HG03025 (cell line): ENCODE measurements at regions not wholly inside any gene's neighbourhood (a gene's known extent, or its start where the extent isn't known, plus 50 kb on each side); places are given as distances from the start of the nearest gene placed in this dataset.
A peak's percentile ranks its signal among the peaks of the same experiment; 100 is the strongest.

Experiments
- ATAC-seq: cut with Tn5 transposase; IDR thresholded peaks from one replicate; pipeline ENCODE4 v1.9.1; 2021; ENCODE audit warnings: mild to moderate bottlenecking, moderate library complexity; ENCODE audit not compliant: unreplicated experiment, low FRiP score

DNA sequence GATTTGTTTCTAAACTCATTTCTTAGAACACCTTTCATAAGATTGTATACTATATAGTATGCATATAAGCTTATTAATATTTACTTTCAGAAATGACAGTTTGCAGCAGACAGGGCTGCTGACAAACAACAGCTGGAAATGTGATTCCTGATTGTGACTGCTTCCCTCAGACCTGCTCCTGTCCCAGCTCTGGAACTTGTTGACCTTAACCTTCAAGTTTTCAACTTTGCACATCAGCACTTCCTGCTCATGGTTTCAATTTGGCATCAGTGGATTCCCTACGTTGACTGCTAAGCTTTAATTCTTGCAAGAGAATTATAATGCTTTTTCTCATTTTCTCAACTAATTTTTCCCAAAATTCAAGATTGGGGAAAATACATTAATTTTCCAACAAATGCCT is 459.2 kb upstream of the ACVR2A start:
- no peak for ATAC-seq

DNA sequence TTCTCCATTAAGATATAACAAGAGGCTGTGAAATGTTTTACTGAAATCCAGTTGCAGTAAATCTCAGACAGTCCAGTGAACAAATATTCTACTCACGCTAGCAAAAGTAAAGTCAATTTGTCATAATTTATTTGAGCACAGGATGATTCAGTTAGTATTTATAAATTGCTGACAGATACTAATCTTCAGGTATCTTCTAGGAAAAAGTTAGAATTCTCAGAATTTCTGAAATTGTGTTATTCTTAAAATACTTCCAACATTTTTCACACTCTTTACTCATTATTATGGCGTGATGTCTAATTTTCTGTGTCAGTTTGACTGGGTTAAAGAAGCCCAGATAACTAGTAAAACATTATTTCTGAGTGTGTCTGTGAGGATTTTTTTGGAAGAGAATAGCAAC is 460.2 kb upstream of the ACVR2A start:
- ATAC-seq = no peak

DNA sequence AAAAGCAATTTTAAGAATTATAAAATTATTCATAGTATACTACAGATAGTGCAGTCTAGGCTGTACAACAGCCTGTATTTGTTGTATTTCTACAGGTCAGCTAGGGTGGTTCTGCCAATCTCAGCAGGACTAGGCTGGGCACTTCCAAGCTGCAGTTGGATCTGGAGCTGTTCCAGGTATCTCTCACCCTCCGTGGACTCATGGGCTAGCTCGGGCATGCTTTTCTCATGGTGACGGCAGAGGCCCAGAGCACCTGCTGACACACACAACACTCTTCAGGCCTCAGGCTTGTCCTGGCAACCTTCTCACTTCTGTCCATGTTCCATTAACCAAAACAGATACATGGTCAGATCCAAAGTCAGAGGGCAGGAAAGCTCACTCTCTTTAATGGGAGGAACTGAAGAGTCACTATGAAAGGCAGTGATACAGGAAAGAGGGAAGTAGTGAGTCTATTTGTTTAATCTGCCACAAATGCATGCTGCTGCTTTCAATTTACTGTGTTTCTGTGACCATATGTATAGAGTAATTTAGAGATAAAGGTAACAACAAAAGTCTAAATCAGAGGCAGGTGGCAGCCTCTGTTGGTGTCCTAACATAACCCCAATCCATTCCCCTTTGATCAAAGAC is 462.4 kb upstream of the ACVR2A start:
- no peak for ATAC-seq

DNA sequence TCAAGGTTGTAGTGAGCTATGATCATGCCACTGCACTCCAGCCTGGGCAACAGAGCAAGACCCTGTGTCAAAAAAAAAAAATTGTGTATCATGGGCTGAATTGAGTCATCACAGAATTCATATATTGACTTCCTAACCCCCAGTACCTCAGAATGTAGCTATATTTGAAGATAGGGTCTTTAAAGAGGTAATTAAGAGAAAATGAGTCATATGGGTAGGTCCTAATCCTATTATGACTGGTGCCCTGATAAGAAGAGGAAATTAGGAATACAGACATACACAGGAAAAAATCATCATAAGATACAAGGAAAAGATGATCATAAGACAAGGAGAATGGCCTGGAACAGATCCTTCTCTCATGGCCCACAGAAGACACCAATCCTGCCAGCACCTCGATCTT is 466.4 kb upstream of the ACVR2A start:
- no peak for ATAC-seq

DNA sequence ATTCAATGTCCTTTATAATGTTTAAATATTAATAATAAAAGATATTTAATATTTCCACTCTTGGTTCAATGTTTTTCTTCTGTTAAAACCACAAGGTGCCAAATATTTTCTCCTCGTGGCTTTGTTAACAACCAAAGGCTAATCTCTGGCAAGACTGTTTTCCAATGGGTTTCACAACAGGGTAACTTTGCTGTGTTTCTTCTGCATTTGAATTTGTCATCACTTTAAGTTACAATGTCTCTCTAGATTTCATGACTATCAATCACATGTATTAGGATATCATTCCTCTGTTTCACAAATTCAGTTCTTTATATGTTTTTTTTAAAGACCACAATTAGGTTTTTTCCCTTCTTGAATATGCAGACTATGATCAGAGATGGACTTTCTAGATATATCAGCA is 469.8 kb upstream of the ACVR2A start:
- ATAC-seq = no peak

DNA sequence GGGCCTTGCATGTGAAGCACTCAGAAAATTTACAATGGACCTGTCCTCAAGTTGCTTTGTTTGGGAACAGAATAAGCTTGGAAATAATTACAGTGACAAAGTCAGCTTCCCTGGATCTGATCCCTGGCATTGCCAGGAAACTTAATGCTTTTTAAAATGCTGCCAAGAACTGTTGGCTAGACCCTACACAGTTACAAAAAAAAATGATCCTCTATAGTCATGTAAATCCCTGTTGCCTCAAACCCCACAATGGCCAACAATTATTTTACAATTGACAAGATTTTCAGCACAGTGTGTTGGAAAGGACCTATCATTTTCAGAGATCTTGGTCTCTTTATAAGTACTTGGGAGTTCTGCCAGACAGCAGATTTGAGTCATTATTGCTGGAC is 470.4 kb upstream of the ACVR2A start:
- ATAC-seq = no peak

DNA sequence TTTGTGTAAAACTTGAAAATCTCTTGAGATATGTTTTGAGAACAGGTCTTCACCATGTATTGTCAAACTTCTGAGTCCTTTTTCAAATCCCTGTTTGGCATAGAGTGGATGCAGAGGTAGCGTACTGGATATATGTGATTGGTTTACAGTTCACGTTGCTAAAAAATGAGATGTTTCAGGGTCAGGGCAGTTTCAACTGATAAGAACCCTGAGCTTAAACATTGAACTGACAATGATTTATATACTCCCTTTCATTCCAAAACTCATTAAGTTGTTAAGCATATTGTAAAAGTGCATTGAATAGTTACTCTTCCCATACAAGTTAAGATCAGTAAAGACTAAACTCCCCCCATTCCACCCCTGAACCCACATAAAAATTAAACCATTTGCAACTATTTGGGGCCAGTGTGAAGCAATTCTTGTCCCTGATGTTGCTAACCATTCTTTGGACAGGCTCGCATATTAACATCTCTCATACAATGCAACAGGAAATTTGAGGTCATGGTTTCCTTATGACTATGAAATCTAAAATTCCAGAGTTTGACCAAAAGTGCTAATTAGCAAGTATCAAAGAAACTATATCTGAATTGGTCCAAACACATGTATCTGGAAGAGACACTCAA is 470.9 kb upstream of the ACVR2A start:
- ATAC-seq = no peak

DNA sequence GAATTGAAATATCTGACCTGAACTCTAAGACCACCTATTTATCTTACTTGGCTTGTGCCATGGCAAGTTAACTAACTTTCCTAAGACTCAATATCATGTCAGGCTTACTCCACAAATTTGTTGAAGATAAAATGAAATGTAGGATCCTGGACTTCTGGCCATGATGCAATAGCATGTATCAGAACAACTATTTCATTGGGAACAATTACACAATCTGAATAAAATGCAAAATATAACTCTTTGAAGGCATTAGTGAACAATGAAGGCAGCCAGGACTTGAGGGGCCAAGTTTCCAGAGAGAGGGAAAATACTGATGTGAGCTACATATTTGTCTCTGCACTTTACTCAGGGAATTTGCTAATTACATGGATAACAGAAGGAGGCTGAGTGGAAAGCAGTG is 476.5 kb upstream of the ACVR2A start:
- ATAC-seq = no peak

DNA sequence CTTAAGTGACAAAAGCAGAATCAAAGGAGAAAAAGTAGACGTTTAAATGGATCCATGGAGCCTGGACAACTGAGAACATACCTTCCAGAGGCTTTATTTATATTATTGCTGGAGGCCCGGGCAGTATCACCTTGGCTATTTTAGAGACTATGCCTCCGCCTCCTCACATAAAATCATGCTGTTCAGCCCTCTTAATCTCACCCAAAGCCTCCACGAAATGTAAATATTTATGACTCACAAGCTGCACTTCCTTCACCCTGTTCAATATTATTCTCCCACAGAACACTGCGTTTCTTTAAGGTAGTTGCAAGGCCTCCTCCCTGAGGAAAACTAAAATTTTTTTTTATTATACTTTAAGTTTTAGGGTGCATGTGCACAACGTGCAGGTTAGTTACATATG is 478.6 kb upstream of the ACVR2A start:
- ATAC-seq = no peak

DNA sequence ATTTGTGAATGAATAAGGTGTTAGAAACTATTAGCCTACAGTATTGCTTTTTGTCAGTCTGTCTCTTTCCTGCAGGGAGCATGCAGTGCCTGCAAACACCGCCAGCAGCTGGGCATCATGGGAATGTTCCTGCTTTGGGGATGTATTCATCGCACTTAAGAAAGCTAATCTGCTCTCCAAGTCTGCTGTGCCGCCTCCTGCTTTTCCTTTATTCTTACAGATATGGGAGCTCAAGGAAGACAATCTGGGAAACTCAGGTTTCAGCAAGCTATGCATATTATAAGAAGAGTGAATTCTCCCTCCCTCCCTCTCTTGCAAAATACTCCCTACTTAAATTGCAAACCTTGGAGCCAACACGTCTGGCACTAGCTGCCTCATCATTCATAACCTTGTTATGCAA is 479.2 kb upstream of the ACVR2A start:
- no peak for ATAC-seq

DNA sequence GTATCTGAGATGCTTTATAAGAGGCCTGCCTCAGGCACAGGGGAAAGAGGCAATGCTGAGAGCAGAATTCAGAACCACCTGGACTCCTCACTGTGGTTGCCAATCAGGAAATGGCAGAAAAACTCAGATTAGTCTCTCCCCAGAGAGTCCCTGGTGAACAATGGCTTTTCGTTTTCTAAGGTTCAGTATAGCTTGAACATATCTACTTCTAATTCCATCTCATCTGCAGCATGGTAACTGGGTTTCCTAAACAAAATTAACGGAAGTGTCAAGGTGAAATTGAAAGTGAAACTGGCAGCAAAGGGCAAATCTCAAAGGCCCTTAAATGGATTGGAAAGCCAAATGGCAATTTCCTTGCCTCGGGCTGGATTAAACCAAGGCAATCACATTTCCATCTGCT is 480.2 kb upstream of the ACVR2A start:
- no peak for ATAC-seq

DNA sequence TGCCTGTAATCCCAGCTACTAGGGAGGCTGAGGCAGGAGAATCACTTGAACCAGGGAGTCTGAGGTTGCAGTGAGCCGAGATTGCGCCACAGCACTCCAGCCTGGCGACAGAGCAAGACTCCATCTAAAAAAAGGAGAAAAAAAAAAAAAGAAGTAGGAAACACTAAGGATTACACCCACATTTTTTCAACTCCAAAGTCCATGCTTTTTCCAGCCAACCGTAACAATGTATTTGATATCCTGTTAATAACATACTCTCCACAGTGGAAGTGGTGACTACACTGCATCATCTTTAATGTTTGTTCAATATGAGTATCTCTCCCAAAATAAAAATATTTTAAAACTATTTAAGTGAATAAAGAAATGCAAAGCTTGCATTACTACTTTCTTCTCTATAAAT is 481.6 kb upstream of the ACVR2A start:
- ATAC-seq = no peak

DNA sequence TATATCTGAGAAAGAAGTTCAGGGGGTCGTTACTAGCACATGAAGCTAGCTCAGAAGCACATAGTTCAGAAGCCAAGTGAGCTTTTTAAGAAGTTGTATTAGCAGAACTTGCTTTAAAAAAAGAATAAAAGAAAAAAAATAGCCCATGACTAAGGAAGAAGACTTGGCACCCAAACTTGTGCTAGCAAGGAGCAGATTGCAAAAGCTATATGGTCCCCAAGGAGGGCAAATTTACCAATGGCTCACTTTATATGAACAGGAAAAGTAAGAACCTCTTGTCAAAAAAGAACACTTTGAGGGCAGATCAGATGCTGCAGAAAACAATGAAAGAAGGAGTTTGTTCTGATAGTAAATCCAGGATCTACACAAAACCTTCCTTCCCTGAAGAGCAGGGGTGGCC is 486.5 kb upstream of the ACVR2A start:
- ATAC-seq = no peak

DNA sequence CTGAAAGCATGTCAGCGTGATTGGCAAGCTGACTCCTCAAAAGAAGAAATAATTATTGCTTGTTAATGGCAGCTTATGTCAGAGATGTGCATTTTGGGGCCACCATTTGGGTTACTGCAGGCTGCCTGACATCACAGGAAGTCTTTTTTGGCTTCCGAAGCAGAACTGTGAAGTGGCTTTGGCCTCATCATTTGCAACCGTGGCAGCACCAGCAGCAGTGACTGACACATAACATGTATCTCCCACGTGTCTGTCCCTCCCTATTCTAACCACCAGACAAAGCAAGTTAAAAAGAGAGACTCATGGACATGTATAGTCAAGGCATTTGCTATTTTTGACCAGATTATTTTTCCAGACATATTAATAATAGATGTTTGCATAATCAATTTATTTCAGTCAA is 488.7 kb upstream of the ACVR2A start:
- peak; percentile 45 for ATAC-seq

DNA sequence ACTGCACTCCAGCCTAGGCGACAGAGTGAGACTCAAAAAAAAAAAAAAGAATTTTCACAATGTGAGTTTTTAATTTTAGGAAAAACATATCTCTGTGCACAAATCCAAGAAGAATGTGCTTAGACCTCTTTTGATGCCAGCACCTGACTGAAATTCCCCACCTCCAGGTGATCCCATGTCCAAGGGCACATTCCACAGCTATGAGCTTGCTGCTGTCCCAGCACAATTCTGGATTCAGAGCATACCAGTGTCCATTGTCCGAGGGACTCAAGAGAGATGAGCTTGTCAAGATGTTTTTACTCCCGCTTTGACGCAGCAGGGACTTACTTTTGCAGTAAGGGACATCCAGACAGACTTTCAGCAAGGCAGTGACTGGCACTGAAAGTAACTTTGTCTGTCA is 489.1 kb upstream of the ACVR2A start:
- ATAC-seq = no peak

DNA sequence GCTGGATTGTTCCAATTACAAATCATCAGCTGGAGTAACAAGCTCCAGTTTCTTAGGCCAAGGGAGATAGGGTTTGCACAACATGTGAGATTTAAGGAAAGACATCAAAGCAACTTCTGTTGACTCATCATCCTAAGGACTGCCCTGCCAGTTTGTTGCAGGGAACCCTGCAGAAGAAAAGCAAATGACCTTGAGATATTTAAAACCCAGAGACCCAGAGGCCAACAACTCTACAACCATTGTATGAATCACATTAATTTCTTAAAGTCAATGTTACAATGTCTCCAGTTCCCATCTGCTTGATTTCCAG is 491.8 kb upstream of the ACVR2A start:
- no peak for ATAC-seq

DNA sequence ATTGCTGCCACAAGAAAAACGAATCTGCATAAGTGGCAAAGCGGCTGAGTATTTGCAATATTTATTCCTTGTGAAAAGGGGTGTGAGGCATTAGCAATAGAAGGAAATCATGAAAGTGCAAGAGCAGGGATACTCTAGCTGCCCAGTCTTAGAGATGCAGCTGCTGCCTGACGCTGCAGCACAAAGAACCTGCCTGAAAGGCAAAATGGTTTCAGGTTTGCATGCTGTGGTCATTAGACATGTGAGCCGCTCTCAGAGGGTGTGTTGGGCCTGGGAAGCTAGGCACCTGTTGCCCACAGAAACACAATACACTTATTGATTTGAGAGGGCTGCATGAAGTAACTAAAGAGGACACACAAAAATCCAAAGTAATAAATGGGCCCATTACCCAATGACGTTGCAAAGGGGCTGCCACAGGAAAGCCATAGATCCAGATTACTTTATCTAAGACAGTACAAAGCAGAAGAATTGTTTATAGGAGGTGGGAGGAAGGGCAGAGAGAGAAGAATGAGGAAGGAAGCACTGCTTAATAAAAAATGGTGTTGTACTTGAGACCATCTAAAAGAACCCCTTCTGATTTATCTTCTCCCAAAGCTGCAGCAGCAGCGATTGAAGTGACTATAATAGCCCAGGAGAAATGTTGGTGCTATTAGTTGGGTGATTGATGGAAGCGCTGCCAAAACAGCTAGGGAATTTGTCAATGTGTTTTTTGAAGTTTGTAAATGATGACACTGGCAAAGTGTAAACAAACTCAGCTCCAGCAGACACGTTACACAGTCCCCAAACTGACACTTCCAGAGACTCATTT is 492.4 kb upstream of the ACVR2A start:
- no peak for ATAC-seq

DNA sequence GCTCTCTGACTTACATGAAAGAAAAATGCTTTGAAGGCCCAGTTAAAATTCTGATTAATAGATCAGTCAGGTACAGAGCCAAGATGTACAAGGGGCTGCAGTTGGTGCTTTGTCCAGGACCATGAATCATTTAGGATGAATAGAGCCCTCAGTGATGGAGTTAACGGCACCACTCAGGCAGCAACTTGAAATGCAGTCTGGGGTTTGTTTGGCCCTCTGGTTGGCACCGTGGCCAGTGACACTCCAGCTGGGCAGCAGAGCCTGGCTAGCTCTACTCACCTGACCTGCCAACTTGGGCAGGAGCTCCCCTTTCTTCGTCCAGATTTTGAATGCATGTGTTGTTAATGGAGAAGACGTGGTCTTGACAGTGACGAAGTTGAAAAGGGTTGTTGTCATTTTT is 493.0 kb upstream of the ACVR2A start:
- ATAC-seq = no peak

DNA sequence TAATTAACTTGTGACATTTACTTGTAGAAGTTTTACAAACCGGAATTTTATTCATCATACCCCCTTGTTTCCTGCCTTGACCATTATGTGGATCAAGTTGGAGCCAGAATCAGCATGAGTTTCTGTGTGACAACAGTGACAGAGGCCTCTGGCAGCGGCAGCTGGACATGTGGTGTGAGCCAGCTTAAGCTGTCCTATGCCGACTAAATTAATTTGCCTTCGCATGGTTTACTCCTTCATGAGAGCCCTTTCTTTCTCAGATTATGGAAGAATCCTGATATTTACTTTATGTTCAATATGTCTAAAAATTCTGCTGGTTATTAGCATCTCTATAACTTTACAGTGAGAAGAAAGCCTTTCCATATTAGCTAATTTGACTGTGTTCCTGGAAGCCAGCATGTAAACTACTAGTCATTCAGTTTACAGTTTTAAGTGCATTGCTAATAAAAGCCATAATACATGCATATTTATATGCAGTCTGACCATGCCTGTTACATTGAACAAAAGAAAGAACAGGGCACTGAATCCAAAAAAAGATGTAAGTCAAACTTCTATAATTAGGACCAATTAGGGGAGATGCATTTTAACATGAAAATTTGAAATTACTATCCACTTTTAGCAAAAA is 495.8 kb upstream of the ACVR2A start:
- no peak for ATAC-seq

DNA sequence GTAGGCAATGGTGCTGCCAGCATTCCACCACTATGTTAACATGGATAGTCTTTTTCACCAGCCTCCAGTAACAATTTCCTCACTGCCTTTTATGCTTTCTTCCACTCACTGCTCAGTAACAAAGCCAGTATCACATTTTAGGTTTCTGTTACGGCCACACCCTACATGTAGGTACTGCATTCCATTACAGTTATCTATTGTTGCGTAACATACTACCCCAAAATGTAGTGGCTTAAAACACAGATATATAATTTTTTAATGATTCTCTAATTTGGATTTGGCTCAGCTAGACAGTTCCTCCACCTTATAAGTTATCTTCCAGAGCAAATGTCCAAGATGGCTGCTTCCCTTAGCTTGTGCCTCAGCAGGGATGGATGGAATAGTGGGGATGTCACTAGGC is 498.7 kb upstream of the ACVR2A start:
- no peak for ATAC-seq

DNA sequence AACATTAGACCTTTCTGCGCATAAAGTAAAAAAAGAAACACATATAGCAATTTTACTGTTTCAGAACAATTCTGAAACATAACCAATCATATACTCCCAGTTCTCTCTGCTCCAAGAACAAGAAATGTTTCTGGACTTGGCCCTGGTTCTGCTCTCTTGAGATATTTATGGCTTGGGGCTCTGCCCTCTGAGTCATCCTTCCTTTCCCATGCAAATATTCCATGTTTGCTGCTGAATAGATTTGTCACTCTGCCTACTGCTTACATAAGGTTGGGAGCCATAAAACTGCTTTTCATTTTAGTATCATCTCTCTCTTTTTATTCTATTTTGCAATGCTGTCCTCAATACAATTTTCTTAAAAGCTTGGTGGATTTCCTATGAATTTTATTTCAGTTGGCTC is 499.6 kb upstream of the ACVR2A start:
- ATAC-seq = no peak

DNA sequence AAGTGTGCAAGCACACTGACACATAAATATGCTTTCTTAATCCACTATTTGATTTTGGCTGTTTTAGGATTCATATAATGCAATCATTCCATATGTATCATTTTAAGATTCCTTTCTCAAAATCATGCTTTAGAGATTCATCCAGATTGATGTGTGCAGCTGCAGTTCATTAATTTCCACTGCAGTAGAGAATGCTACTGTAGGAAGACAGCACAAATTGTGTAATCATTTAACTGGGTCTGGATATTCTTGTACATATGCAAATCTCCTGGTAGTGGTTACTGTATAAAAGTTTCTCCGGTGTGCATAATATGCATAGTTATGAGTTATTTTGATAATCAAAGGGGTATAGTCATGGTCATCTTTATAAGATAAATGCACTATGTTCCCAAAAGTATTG is 502.5 kb upstream of the ACVR2A start:
- no peak for ATAC-seq
